HCT116 (cell line): ENCODE measurements at regions not wholly inside any gene's neighbourhood (a gene's known extent, or its start where the extent isn't known, plus 50 kb on each side); places are given as distances from the start of the nearest gene placed in this dataset.
"Not testable (repeated sequence)": the region's sequence is repeated elsewhere in the genome, so short reads cannot be mapped to it uniquely, and the experiment has no call there.

Experiments used
- ATAC-seq: fragments of 200-7000 bp; cut with Tn5 transposase; 2 replicates; pipeline ENCODE4 v1.9.1; 2020; ENCODE audit warnings: mild to moderate bottlenecking, moderate library complexity
- BruUV-seq: library from RNA; stranded (reverse); fragments of 400-500 nt; replicated peaks from 2 replicates; lab custom pipeline; 2021; lab: Mats Ljungman, UMichigan
- CTCF ChIA-PET: fragments of 300-600 bp; sonication (Branson Sonifier 250); formaldehyde crosslinking; loops from one replicate; lab custom pipeline; 2021; ENCODE audit warnings: antibody characterized with exemption; lab: Charles Lee
- POLR2A ChIA-PET: fragments of 300-600, 350-600 bp; sonication (Branson Sonifier 250); formaldehyde crosslinking; loops from one replicate; lab custom pipeline; 2021; ENCODE audit warnings: antibody characterized with exemption; lab: Charles Lee
- RAD21 ChIA-PET, 2 experiments: fragments of 300-600 bp; sonication (Branson Sonifier 250); formaldehyde crosslinking; loops; one replicate each; lab custom pipeline; 2023; ENCODE audit warnings: low total read pairs in 2 of 2; ENCODE audit not compliant: uncharacterized antibody in 2 of 2, unreplicated experiment in 2 of 2, low non-redundant PET in 1 of 2; lab: Charles Lee
- DNase-seq: peaks from one replicate; pipeline ENCODE4 v3.0.0-alpha.2; 2010; ENCODE audit warnings: low read depth, low spot score
- H2AFZ ChIP-seq: fragments of 200-600 bp; shearing (Covaris generic), sonication (generic); 2 replicates; pipeline ENCODE4 v1.6.1; 2017; ENCODE audit warnings: low read depth, mixed run types, mixed read lengths, antibody characterized with exemption, low read length; ENCODE audit not compliant: poor library complexity, severe bottlenecking
- H3K27ac ChIP-seq: 2 replicates; pipeline ENCODE4 v1.5.1; 2012; ENCODE audit warnings: low read depth, low read length
- H3K27me3 ChIP-seq: fragments of 200-600 bp; sonication (generic); 2 replicates; pipeline ENCODE4 v1.6.1; 2016; ENCODE audit warnings: mixed run types, low read length, mixed read lengths; ENCODE audit not compliant: insufficient read depth
- H3K36me3 ChIP-seq, 2 experiments: fragments of 200-500 bp in 1 of 2; fragments of 200-600 bp in 1 of 2; sonication (Bioruptor generic) in 1 of 2; sonication (generic) in 1 of 2; 2 replicates each; pipeline versions ENCODE4 v1.5.1 to v1.6.1; 2014 to 2016; ENCODE audit warnings: low read length in 2 of 2, inconsistent platforms in 1 of 2, mixed read lengths in 1 of 2, mixed run types in 1 of 2; ENCODE audit not compliant: insufficient read depth in 2 of 2, control insufficient read depth in 1 of 2
- H3K4me1 ChIP-seq, 2 experiments: fragments of 200-600 bp in 1 of 2; sonication (generic) in 1 of 2; 2 replicates each; pipeline versions ENCODE4 v1.5.1 to v1.6.1; 2012 to 2017; ENCODE audit warnings: low read length in 2 of 2, inconsistent platforms in 1 of 2, mild to moderate bottlenecking in 1 of 2, mixed read lengths in 1 of 2, mixed run types in 1 of 2, moderate library complexity in 1 of 2; ENCODE audit not compliant: insufficient read depth in 2 of 2, control insufficient read depth in 1 of 2
- H3K4me2 ChIP-seq: fragments of 200-600 bp; sonication (generic); 2 replicates; pipeline ENCODE4 v1.6.1; 2017; ENCODE audit warnings: mixed run types, low read length, mixed read lengths
- H3K4me3 ChIP-seq, 2 experiments: fragments of 200-600 bp in 1 of 2; sonication (generic) in 1 of 2; replicated peaks in 1 of 2; 2 replicates each; pipeline ENCODE4 v1.5.1; 2011 to 2016; ENCODE audit warnings: low read length in 2 of 2, control low read depth in 1 of 2, low read depth in 1 of 2, mild to moderate bottlenecking in 1 of 2, mixed read lengths in 1 of 2, mixed run types in 1 of 2
- H3K79me2 ChIP-seq: fragments of 200-600 bp; sonication (generic); 2 replicates; pipeline ENCODE4 v1.6.1; 2017; ENCODE audit warnings: mild to moderate bottlenecking, mixed run types, low read length, moderate library complexity, mixed read lengths; ENCODE audit not compliant: insufficient read depth
- H3K9ac ChIP-seq: fragments of 200-600 bp; sonication (generic); 2 replicates; pipeline ENCODE4 v1.6.1; 2016; ENCODE audit warnings: low read length, mixed read lengths
- H3K9me2 ChIP-seq: fragments of 200-600 bp; sonication (generic), shearing (Covaris generic); 2 replicates; pipeline ENCODE4 v1.6.1; 2017; ENCODE audit warnings: mixed run types, mild to moderate bottlenecking, moderate library complexity; ENCODE audit not compliant: insufficient read depth
- H3K9me3 ChIP-seq, 2 experiments: fragments of 200-500 bp in 1 of 2; fragments of 200-600 bp in 1 of 2; sonication (Bioruptor generic) in 1 of 2; sonication (generic) in 1 of 2; 2 replicates each; pipeline ENCODE4 v1.6.1; 2014 to 2017; ENCODE audit warnings: low read length in 2 of 2, mixed read lengths in 2 of 2, inconsistent platforms in 1 of 2, low read depth in 1 of 2, mild to moderate bottlenecking in 1 of 2, mixed run types in 1 of 2, moderate library complexity in 1 of 2; ENCODE audit not compliant: control insufficient read depth in 1 of 2, insufficient read depth in 1 of 2
- H4K20me1 ChIP-seq: fragments of 200-600 bp; sonication (generic), shearing (Covaris generic); 2 replicates; pipeline ENCODE4 v1.6.1; 2017; ENCODE audit warnings: mixed run types, mild to moderate bottlenecking, moderate library complexity; ENCODE audit not compliant: insufficient read depth
- CTCF ChIP-seq, 3 experiments: fragments of 200-600 bp in 1 of 3; sonication (generic) in 1 of 3; IDR thresholded peaks in 2 of 3; conservative IDR thresholded peaks in 1 of 3; 2 replicates each; pipeline ENCODE4 v1.5.1; 2012 to 2017; ENCODE audit warnings: low read depth in 2 of 3, low read length in 2 of 3, antibody characterized with exemption in 1 of 3, borderline replicate concordance in 1 of 3, control low read depth in 1 of 3, mild to moderate bottlenecking in 1 of 3, mixed read lengths in 1 of 3, mixed run types in 1 of 3, moderate library complexity in 1 of 3; ENCODE audit not compliant: insufficient read depth in 1 of 3
- EZH2phosphoT487 ChIP-seq: fragments of 200-600 bp; IDR thresholded peaks from 2 replicates; pipeline ENCODE4 v1.6.1; 2018; ENCODE audit warnings: antibody characterized with exemption, borderline replicate concordance
- FOSL1 ChIP-seq: IDR thresholded peaks from 2 replicates; pipeline ENCODE4 v1.6.1; 2012; ENCODE audit warnings: low read depth
- JUND ChIP-seq: IDR thresholded peaks from 2 replicates; pipeline ENCODE4 v1.6.1; 2012
- POLR2AphosphoS5 ChIP-seq: IDR thresholded peaks from 2 replicates; pipeline ENCODE4 v1.6.1; 2011; ENCODE audit warnings: mild to moderate bottlenecking, low read depth, low read length, moderate library complexity
- intact Hi-C: fragments of 100-400 bp; cut with micrococcal nuclease; formaldehyde crosslinking; loops from 2 replicates; pipeline ENCODE4 v1.10.0; 2022

DNA sequence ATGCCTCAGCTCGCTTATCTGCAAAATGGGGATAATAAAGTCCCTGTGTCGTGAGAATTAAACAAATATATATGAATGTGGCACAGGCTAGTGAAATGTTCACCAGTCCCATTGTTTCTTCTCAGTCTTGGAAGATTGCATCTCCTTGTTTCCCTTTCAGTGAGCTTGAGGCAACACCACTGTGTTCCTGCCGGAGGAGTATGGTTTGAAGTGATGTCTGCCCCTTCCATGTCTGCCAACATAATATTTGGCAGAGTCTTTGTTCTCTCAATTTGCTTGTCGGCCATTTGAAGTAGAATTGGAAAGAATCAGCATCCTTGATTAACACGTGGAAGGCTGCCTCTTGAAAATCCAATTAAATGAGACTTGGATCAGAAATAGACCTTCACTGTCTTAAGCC is 1088.5 kb upstream of the INTU start:
- no peak overlapping the region for H3K9ac ChIP-seq
- ATAC-seq (no peak), DNase-seq (no peak)
- H3K9me3 ChIP-seq = no peaks in the 10 kb centered on the region
- H3K4me2 ChIP-seq = no peak overlapping the region
- no TSS peak for BruUV-seq
- no peak overlapping the region for H2AFZ ChIP-seq
- no peak overlapping the region for H3K4me3 ChIP-seq
- ChIA-PET POLR2A (no interaction called here), CTCF (no interaction called here), RAD21 (no interaction called here)
- no peaks in the 10 kb centered on the region for H3K9me2 ChIP-seq
- no peaks in the 10 kb centered on the region for H4K20me1 ChIP-seq
- no peaks in the 10 kb centered on the region for H3K79me2 ChIP-seq
- no peak overlapping the region for H3K27ac ChIP-seq
- intact Hi-C loops = no loop called here
- no peaks in the 10 kb centered on the region for H3K4me1 ChIP-seq
- H3K36me3 ChIP-seq = no peaks in the 10 kb centered on the region
- TF ChIP-seq JUND (no peak), EZH2phosphoT487 (no peak), FOSL1 (no peak), CTCF (IDR thresholded peaks at IDR 0.05 in 2 of 3, conservative IDR thresholded peaks at IDR 0.05 in 1 of 3; ENCODE audit: borderline replicate concordance in 1 of 3, insufficient read depth in 1 of 3, low read depth in 2 of 3, low read length in 2 of 3) (no peak), POLR2AphosphoS5 (no peak)
- H3K27me3 ChIP-seq = no peaks in the 10 kb centered on the region

DNA sequence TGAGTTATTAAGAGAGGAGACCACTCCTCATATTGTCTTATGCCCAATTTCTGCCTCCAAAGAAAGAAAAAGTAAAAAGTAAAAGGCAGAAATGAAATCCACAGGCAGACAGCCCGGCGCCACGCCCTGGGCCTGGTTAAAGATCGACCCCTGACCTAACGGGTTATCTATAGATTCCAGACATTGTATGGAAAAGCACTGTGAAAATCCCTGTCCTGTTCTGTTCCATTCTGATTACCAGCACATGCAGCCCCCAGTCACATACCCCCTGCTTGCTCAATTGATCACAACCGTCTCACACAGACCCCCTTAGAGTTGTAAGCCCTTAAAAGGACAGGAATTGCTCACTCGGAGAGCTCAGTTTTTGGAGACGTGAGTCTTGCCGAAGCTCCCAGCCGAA is 1086.6 kb upstream of the INTU start:
- CTCF ChIA-PET, ATAC-seq, H3K4me1 ChIP-seq, H3K4me3 ChIP-seq, H3K79me2 ChIP-seq, H3K4me2 ChIP-seq, intact Hi-C loops, POLR2A ChIA-PET, DNase-seq, RAD21 ChIA-PET, H3K27me3 ChIP-seq, H3K27ac ChIP-seq, H2AFZ ChIP-seq, H3K9ac ChIP-seq, H3K36me3 ChIP-seq, H3K9me3 ChIP-seq, BruUV-seq, H4K20me1 ChIP-seq, H3K9me2 ChIP-seq: not testable (repeated sequence)
